Epithelial cell of esophagus (primary cell): ENCODE measurements at regions not wholly inside any gene's neighbourhood (a gene's known extent, or its start where the extent isn't known, plus 50 kb on each side); places are given as distances from the start of the nearest gene placed in this dataset.
"Not testable (repeated sequence)": the region's sequence is repeated elsewhere in the genome, so short reads cannot be mapped to it uniquely, and the experiment has no call there.

Experiments used
- DNase-seq: peaks from one replicate; pipeline ENCODE4 v3.0.0; 2010; ENCODE audit warnings: low read depth
- H3K4me3 ChIP-seq: 2 replicates; pipeline ENCODE4 v1.5.1; 2011; ENCODE audit warnings: mild to moderate bottlenecking, low read length, control low read depth
- TF ChIP-seq, protein P1 (sequence below): IDR thresholded peaks from 2 replicates; pipeline ENCODE4 v1.5.1; 2011; ENCODE audit warnings: low read depth, mild to moderate bottlenecking, low read length, control low read depth, inconsistent platforms; ENCODE audit not compliant: insufficient read depth; ENCODE audit errors: missing control alignments

DNA sequence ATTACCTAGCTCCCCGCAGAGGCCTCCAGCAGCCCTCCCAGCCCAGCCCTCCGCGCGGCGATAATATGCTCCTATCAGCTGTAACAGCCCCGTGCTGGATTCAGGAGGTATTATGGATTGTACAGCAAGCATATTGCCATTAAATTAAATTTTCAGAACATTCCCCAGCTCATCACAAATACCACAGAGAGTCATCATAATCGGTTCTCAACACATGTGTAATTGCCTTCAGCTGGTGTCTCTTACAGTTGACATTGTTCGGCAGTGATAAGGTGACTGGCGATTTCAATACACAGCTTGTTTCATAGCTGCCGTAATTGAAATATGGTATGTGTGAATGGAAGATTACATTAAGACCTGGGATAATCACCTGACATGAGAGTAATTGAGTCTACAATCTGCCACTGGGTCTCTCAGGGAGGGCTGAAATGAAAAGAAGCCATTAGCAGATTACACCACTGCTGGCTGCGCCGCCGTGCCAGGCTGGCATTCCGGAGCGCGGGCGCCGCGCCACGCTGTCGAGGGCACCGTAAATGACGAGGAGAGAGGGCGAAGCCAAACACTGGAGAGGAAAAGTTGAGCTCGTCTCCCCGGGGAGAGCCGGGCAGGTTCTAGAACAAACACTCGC, 549.4 kb upstream of the SALL3 start:
- DNase-seq: no peak
- TF ChIP-seq, protein P1, sequence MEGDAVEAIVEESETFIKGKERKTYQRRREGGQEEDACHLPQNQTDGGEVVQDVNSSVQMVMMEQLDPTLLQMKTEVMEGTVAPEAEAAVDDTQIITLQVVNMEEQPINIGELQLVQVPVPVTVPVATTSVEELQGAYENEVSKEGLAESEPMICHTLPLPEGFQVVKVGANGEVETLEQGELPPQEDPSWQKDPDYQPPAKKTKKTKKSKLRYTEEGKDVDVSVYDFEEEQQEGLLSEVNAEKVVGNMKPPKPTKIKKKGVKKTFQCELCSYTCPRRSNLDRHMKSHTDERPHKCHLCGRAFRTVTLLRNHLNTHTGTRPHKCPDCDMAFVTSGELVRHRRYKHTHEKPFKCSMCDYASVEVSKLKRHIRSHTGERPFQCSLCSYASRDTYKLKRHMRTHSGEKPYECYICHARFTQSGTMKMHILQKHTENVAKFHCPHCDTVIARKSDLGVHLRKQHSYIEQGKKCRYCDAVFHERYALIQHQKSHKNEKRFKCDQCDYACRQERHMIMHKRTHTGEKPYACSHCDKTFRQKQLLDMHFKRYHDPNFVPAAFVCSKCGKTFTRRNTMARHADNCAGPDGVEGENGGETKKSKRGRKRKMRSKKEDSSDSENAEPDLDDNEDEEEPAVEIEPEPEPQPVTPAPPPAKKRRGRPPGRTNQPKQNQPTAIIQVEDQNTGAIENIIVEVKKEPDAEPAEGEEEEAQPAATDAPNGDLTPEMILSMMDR: no peak
- H3K4me3 ChIP-seq: no peak overlapping the region

DNA sequence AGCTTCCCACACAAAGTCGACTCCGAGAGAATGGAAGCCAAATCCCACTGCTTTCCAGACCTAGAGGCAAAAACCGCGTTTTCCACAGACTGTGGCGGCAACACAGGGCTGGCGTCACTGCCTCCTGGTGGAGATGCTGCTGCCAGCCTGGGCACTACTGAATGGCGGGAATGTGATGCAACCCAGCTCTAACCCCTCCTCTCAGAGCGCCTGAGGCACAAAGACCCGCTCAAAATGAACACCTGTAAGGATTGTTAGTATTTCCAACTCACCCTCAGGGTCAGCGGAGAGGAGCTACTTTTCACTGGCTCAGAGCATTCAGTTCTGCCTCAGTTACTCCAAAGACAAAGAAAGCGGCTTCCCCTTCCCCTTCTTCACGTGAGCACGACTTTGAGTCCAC, 548.0 kb upstream of the SALL3 start:
- TF ChIP-seq, protein P1: no peak
- H3K4me3 ChIP-seq: no peak overlapping the region
- no peak for DNase-seq

- TF ChIP-seq, protein P1: no peak
- no peak for DNase-seq
- no peak overlapping the region for H3K4me3 ChIP-seq
Measured at GRCh38 chr18:78433562-78433961, 546.1 kb upstream of the SALL3 start.

DNA sequence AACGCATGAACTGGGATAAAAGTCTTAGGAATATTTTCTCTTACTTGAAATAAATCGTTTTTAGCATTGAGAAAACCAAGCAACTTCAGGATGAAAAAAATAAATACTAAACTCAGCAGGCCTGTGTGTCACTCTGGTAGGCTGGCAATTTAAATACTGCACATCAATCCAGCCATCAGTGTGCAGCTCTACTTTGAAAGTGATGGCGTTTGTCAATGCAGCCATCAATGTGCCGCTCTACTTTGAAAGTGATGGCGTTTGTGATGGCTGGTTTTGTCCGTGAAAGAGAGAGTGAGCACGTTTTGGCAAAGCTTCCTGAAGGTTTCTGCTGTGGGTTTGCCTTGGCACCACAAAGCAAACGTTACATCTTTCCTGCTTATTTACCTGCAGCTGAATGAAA, 543.5 kb upstream of the SALL3 start:
- H3K4me3 ChIP-seq: no peak overlapping the region
- TF ChIP-seq, protein P1: no peak
- DNase-seq: no peak

DNA sequence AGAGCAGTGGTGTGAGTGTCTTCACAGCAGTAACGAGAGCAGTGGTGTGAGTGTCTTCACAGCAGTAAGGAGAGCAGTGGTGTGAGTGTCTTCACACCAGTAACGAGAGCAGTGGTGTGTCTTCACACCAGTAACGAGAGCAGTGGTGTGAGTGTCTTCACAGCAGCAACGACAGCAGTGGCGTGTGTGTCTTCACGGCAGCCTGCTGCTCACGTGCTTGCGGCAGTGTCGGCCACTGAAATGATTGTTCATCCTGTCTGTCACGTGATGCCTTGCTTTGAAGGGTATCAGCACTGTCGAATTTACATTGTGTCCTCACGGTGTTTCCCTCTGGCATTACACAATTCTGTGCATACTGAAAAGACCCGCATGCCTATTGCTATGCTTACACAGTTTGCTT, 541.4 kb upstream of the SALL3 start:
- not testable (repeated sequence) for DNase-seq, H3K4me3 ChIP-seq

GRCh38 chr18:78445880-78446279, 533.7 kb upstream of the SALL3 start:
- TF ChIP-seq, protein P1: no peak
- H3K4me3 ChIP-seq: no peak overlapping the region
- DNase-seq: no peak

DNA sequence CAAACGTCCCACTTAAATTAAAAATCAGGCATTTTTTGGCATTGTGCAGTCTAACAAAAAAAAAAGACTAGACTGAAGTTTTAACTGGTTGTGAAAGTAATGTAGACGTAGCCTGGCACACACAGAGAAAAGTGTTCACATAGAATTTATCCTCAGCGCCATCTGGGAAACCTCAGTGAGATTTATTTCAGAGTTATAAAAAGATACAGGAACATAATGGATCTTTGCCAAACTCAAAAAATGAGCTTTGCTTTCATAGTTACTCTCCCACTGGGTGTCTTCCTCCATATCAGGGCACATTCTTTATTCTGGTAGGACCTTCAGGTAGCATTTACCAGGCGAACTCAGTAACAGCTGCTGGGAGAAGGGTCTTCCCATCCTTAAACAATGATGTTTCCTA, 532.4 kb upstream of the SALL3 start:
- TF ChIP-seq, protein P1: no peak

DNA sequence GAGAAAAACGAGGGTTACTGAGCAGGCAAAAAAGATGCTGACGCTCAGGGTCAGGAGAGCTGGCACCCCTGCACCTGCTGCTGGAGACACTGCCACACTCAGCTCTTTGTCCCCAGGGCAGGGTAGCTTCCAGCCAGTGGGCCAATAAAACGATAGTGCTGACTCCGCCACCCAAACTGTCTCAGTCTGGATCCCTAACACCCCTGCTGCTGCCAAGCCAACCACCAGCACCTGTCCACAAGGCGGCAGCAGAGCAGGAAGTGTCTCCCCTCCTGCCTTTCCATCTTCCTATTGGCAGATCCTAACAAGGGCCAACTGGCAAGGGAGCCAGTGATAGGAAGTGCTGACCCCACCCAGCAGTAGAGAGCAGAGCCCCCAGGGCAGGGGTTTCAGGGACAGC, 531.5 kb upstream of the SALL3 start:
- TF ChIP-seq, protein P1: no peak
- H3K4me3 ChIP-seq: no peak overlapping the region
- no peak for DNase-seq

More for the DNA sequence above, 532.4 kb upstream of the SALL3 start:
- no peak overlapping the region for H3K4me3 ChIP-seq
- DNase-seq: no peak
